Choroid plexus epithelial cell (primary cell): ENCODE measurements at regions not wholly inside any gene's neighbourhood (a gene's known extent, or its start where the extent isn't known, plus 50 kb on each side); places are given as distances from the start of the nearest gene placed in this dataset.

ENCODE experiments used
- DNase-seq: peaks from one replicate; pipeline ENCODE4 v3.0.0-alpha.2; 2010; ENCODE audit warnings: low read depth
- H3K4me3 ChIP-seq: 2 replicates; pipeline ENCODE4 v1.5.1; 2011; ENCODE audit warnings: low read depth, mild to moderate bottlenecking, control low read depth, low read length, moderate library complexity
- CTCF ChIP-seq: conservative IDR thresholded peaks from 2 replicates; pipeline ENCODE4 v1.5.1; 2011; ENCODE audit warnings: low read depth, mild to moderate bottlenecking, control low read depth, inconsistent platforms, low read length, moderate library complexity

- no peak overlapping the region for H3K4me3 ChIP-seq
- DNase-seq: no peak
- TF ChIP-seq CTCF: no peak
These were observed 281.1 kb upstream of the SLC14A2 start for GRCh38 chr18:45334191-45334590.

GRCh38 chr18:45335282-45336043 is 279.8 kb upstream of the SLC14A2 start:
- TF ChIP-seq CTCF: no peak
- H3K4me3 ChIP-seq: no peak overlapping the region
- DNase-seq: no peak

- H3K4me3 ChIP-seq: no peak overlapping the region
- DNase-seq: no peak
- TF ChIP-seq CTCF: no peak
These were observed 278.8 kb upstream of the SLC14A2 start for GRCh38 chr18:45336448-45336847.

GRCh38 chr18:45337477-45337876 is 277.8 kb upstream of the SLC14A2 start:
- H3K4me3 ChIP-seq: no peak overlapping the region
- DNase-seq: no peak
- no peak for TF ChIP-seq CTCF

- no peak for DNase-seq
- TF ChIP-seq CTCF: no peak
- H3K4me3 ChIP-seq: no peak overlapping the region
These were observed 275.3 kb upstream of the SLC14A2 start for GRCh38 chr18:45339810-45340550.

GRCh38 chr18:45340884-45341283 is 274.4 kb upstream of the SLC14A2 start:
- DNase-seq: no peak
- H3K4me3 ChIP-seq: no peak overlapping the region
- TF ChIP-seq CTCF: no peak
